Endodermal cell (in vitro differentiated cells): ENCODE measurements at regions not wholly inside any gene's neighbourhood (a gene's known extent, or its start where the extent isn't known, plus 50 kb on each side); places are given as distances from the start of the nearest gene placed in this dataset.

Source experiments
- DNase-seq: peaks from one replicate; pipeline ENCODE4 v3.0.0-alpha.2; 2017
- H3K27ac ChIP-seq: 2 replicates; pipeline ENCODE4 v1.5.1; 2013; ENCODE audit warnings: mild to moderate bottlenecking, low read depth, low read length, moderate library complexity
- H3K27me3 ChIP-seq: 2 replicates; pipeline ENCODE4 v1.6.1; 2013; ENCODE audit warnings: mild to moderate bottlenecking, low read length, moderate library complexity; ENCODE audit not compliant: insufficient read depth, control insufficient read depth, poor library complexity, severe bottlenecking
- H3K36me3 ChIP-seq: 2 replicates; pipeline ENCODE4 v1.7.0; 2013; ENCODE audit warnings: mild to moderate bottlenecking, low read length, moderate library complexity; ENCODE audit not compliant: control insufficient read depth, insufficient read depth
- H3K4me1 ChIP-seq: one replicate; pipeline ENCODE4 v1.7.0; 2013; ENCODE audit warnings: low read length; ENCODE audit not compliant: control insufficient read depth, insufficient read depth
- H3K4me3 ChIP-seq: 2 replicates; pipeline ENCODE4 v1.5.1; 2013; ENCODE audit warnings: mild to moderate bottlenecking, low read length, moderate library complexity
- H3K9ac ChIP-seq: 2 replicates; pipeline ENCODE4 v1.6.1; 2013; ENCODE audit warnings: mild to moderate bottlenecking, low read length, moderate library complexity; ENCODE audit not compliant: poor library complexity, severe bottlenecking; ENCODE audit errors: extremely low read depth
- H3K9me3 ChIP-seq: 2 replicates; pipeline ENCODE4 v1.6.1; 2013; ENCODE audit warnings: mild to moderate bottlenecking, low read length, moderate library complexity; ENCODE audit not compliant: control insufficient read depth
- H3K27ac Mint-ChIP-seq: 2 replicates; pipeline ENCODE4 v1.8.0; 2020; ENCODE audit warnings: mixed read lengths
- H3K27me3 Mint-ChIP-seq: 2 replicates; pipeline ENCODE4 v1.8.0; 2021; ENCODE audit warnings: mild to moderate bottlenecking, mixed read lengths; ENCODE audit not compliant: insufficient read depth
- H3K36me3 Mint-ChIP-seq: 2 replicates; pipeline ENCODE4 v1.8.0; 2020; ENCODE audit warnings: low read depth, mixed read lengths
- H3K4me1 Mint-ChIP-seq: 2 replicates; pipeline ENCODE4 v1.8.0; 2020; ENCODE audit warnings: mixed read lengths
- H3K4me3 Mint-ChIP-seq: 2 replicates; pipeline ENCODE4 v1.8.0; 2020; ENCODE audit warnings: mild to moderate bottlenecking, moderate library complexity, mixed read lengths
- H3K9me3 Mint-ChIP-seq: 2 replicates; pipeline ENCODE4 v1.8.0; 2020; ENCODE audit warnings: mild to moderate bottlenecking, mixed read lengths
- WGBS, 2 experiments: methylation state at CpG; one replicate each; pipeline versions ENCODE4 v1.1.5 to v1.1.7; 2013; ENCODE audit warnings: missing lambda C conversion rate in 2 of 2, mixed read lengths in 1 of 2; ENCODE audit not compliant: insufficient coverage in 1 of 2, insufficient read length in 1 of 2; 5-methylcytosine and 5-hydroxymethylcytosine counted together
- TF ChIP-seq, protein P1 (sequence below): fragments of 200-600 bp; sonication (generic); conservative IDR thresholded peaks from 2 replicates; pipeline ENCODE4 v1.5.0; 2021; ENCODE audit warnings: antibody characterized with exemption, mild to moderate bottlenecking

- TF ChIP-seq, protein P1, sequence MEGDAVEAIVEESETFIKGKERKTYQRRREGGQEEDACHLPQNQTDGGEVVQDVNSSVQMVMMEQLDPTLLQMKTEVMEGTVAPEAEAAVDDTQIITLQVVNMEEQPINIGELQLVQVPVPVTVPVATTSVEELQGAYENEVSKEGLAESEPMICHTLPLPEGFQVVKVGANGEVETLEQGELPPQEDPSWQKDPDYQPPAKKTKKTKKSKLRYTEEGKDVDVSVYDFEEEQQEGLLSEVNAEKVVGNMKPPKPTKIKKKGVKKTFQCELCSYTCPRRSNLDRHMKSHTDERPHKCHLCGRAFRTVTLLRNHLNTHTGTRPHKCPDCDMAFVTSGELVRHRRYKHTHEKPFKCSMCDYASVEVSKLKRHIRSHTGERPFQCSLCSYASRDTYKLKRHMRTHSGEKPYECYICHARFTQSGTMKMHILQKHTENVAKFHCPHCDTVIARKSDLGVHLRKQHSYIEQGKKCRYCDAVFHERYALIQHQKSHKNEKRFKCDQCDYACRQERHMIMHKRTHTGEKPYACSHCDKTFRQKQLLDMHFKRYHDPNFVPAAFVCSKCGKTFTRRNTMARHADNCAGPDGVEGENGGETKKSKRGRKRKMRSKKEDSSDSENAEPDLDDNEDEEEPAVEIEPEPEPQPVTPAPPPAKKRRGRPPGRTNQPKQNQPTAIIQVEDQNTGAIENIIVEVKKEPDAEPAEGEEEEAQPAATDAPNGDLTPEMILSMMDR, result no peak
- Histone ChIP-seq H3K27ac (no peak overlapping the region), H3K36me3 (no peaks in the 10 kb centered on the region), H3K4me3 (no peak overlapping the region), H3K27me3 (no peaks in the 10 kb centered on the region), H3K9me3 (no peaks in the 10 kb centered on the region), H3K9ac (no peak overlapping the region), H3K4me1 (peaks cover 5% of the 10 kb centered on the region)
- peaks cover 21% of the 10 kb centered on the region for H3K4me1 Mint-ChIP-seq
- H3K36me3 Mint-ChIP-seq, result no peaks in the 10 kb centered on the region
- H3K27ac Mint-ChIP-seq, result no peak overlapping the region
- no peak for DNase-seq
- 92% methylated on average over 4 of the region's 4 CpGs; no CpG with 5 or more reads in 1 of the 2 experiments for WGBS, 2 experiments
- no peaks in the 10 kb centered on the region for H3K9me3 Mint-ChIP-seq
- no peaks in the 10 kb centered on the region for H3K27me3 Mint-ChIP-seq
- H3K4me3 Mint-ChIP-seq, result no peak overlapping the region
Measured at GRCh38 chr10:28873540-28873939, 196.2 kb downstream of the BAMBI start.

- 93% methylated on average over 1 of the region's 1 CpG; no CpG with 5 or more reads in 1 of the 2 experiments for WGBS, 2 experiments
- no peak for DNase-seq
- no peaks in the 10 kb centered on the region for H3K27me3 Mint-ChIP-seq
- no peaks in the 10 kb centered on the region for H3K36me3 Mint-ChIP-seq
- no peak overlapping the region for H3K27ac Mint-ChIP-seq
- H3K27ac ChIP-seq, result no peak overlapping the region
- no peaks in the 10 kb centered on the region for H3K27me3 ChIP-seq
- no peaks in the 10 kb centered on the region for H3K9me3 Mint-ChIP-seq
- H3K4me3 Mint-ChIP-seq, result no peak overlapping the region
- peaks cover 5% of the 10 kb centered on the region for H3K4me1 ChIP-seq
- H3K4me3 ChIP-seq, result no peak overlapping the region
- H3K36me3 ChIP-seq, result no peaks in the 10 kb centered on the region
- TF ChIP-seq, protein P1, result no peak
- peaks cover 23% of the 10 kb centered on the region for H3K4me1 Mint-ChIP-seq
- no peaks in the 10 kb centered on the region for H3K9me3 ChIP-seq
- no peak overlapping the region for H3K9ac ChIP-seq
Measured at GRCh38 chr10:28874210-28874609, 196.9 kb downstream of the BAMBI start.

GRCh38 chr10:28875549-28876081 is 198.3 kb downstream of the BAMBI start:
- Mint-ChIP-seq H3K4me1 (peaks cover 18% of the 10 kb centered on the region), H3K27ac (no peak overlapping the region), H3K36me3 (no peaks in the 10 kb centered on the region), H3K4me3 (no peak overlapping the region), H3K9me3 (no peaks in the 10 kb centered on the region), H3K27me3 (no peaks in the 10 kb centered on the region)
- Histone ChIP-seq H3K9me3 (no peaks in the 10 kb centered on the region), H3K36me3 (no peaks in the 10 kb centered on the region), H3K9ac (no peak overlapping the region), H3K27ac (peak overlapping the region; percentile 67), H3K4me3 (no peak overlapping the region), H3K27me3 (no peaks in the 10 kb centered on the region), H3K4me1 (peaks cover 2% of the 10 kb centered on the region)
- WGBS, 2 experiments, result 20 to 40% methylated on average over 9 to 14 of the region's 14 CpGs
- TF ChIP-seq, protein P1, result no peak
- peak; percentile 88 for DNase-seq
